ENCODE measurements at regions not wholly inside any gene's neighbourhood (a gene's known extent, or its start where the extent isn't known, plus 50 kb on each side); places are given as distances from the start of the nearest gene placed in this dataset.

GRCh38 chr18:45276878-45277277, 338.4 kb upstream of the SLC14A2 start:
- no peak for TF ChIP-seq CTCF (IDR thresholded peaks at IDR 0.05)
- no peak for TF ChIP-seq EZH2 (IDR thresholded peaks at IDR 0.05; ENCODE audit: borderline replicate concordance, insufficient read depth, low read depth, low read length, poor library complexity, severe bottlenecking)
